OCI-LY1 (cell line): ENCODE measurements at regions not wholly inside any gene's neighbourhood (a gene's known extent, or its start where the extent isn't known, plus 50 kb on each side); places are given as distances from the start of the nearest gene placed in this dataset.

Source experiments
- H2AFZ ChIP-seq: fragments of 200-600 bp; sonication (generic), shearing (Covaris generic); 2 replicates; pipeline ENCODE4 v1.6.0; 2014; ENCODE audit warnings: antibody characterized with exemption, mild to moderate bottlenecking, low read length
- H3F3A ChIP-seq: fragments of 200-600 bp; sonication (generic), shearing (Covaris generic); 2 replicates; pipeline ENCODE4 v1.6.0; 2014; ENCODE audit warnings: mild to moderate bottlenecking, antibody characterized with exemption, low read length, moderate library complexity; ENCODE audit not compliant: insufficient read depth
- H3K27ac ChIP-seq: fragments of 200-600 bp; sonication (generic); 2 replicates; pipeline ENCODE4 v1.5.1; 2014; ENCODE audit warnings: low read length, mixed run types, mild to moderate bottlenecking, low read depth; ENCODE audit not compliant: poor library complexity, severe bottlenecking
- H3K27me3 ChIP-seq: fragments of 200-600 bp; sonication (generic); 2 replicates; pipeline ENCODE4 v1.6.0; 2014; ENCODE audit warnings: antibody characterized with exemption, mild to moderate bottlenecking, low read length, moderate library complexity; ENCODE audit not compliant: insufficient read depth
- H3K36me3 ChIP-seq: fragments of 200-600 bp; sonication (generic); 2 replicates; pipeline ENCODE4 v1.6.1; 2014; ENCODE audit warnings: mild to moderate bottlenecking, antibody characterized with exemption, low read length, moderate library complexity, mixed read lengths; ENCODE audit not compliant: insufficient read depth
- H3K4me1 ChIP-seq: fragments of 200-600 bp; sonication (generic); 2 replicates; pipeline ENCODE4 v1.5.1; 2014; ENCODE audit warnings: mild to moderate bottlenecking, low read length, moderate library complexity; ENCODE audit not compliant: insufficient read depth, severe bottlenecking
- H3K4me2 ChIP-seq: fragments of 200-600 bp; sonication (generic), shearing (Covaris generic); 2 replicates; pipeline ENCODE4 v1.6.1; 2014; ENCODE audit warnings: low read length
- H3K4me3 ChIP-seq: fragments of 200-600 bp; sonication (generic); 2 replicates; pipeline ENCODE4 v1.5.1; 2014; ENCODE audit warnings: low read length, low read depth, mild to moderate bottlenecking, mixed read lengths; ENCODE audit not compliant: poor library complexity, severe bottlenecking
- H3K79me2 ChIP-seq: fragments of 200-600 bp; shearing (Covaris generic); 2 replicates; pipeline ENCODE4 v1.6.1; 2016; ENCODE audit warnings: mixed run types, low read length, mixed read lengths; ENCODE audit not compliant: insufficient read depth
- H3K9ac ChIP-seq: fragments of 200-600 bp; sonication (generic), shearing (Covaris generic); 2 replicates; pipeline ENCODE4 v1.6.1; 2014; ENCODE audit warnings: mild to moderate bottlenecking, low read length, mixed read lengths
- H3K9me2 ChIP-seq: fragments of 200-600 bp; sonication (generic), shearing (Covaris generic); 2 replicates; pipeline ENCODE4 v1.6.1; 2014; ENCODE audit warnings: low read depth, mild to moderate bottlenecking, low read length, mixed read lengths
- H3K9me3 ChIP-seq: fragments of 200-600 bp; shearing (Covaris generic); 2 replicates; pipeline ENCODE4 v1.6.1; 2014; ENCODE audit warnings: low read length, mixed read lengths
- H4K20me1 ChIP-seq: fragments of 200-600 bp; sonication (generic), shearing (Covaris generic); 2 replicates; pipeline ENCODE4 v1.6.0; 2016; ENCODE audit warnings: mild to moderate bottlenecking, low read length; ENCODE audit not compliant: insufficient read depth
- CTCF ChIP-seq: fragments of 200-600 bp; sonication (generic), shearing (Covaris generic); IDR thresholded peaks from 2 replicates; pipeline ENCODE4 v1.5.1; 2017; ENCODE audit warnings: mild to moderate bottlenecking, antibody characterized with exemption, low read length, moderate library complexity, mixed read lengths
- EZH2 ChIP-seq: fragments of 200-600 bp; sonication (generic), shearing (Covaris generic); IDR thresholded peaks from 2 replicates; pipeline ENCODE4 v1.8.0; 2017; ENCODE audit warnings: borderline replicate concordance, mixed run types, mild to moderate bottlenecking, antibody characterized with exemption, low read length, moderate library complexity, mixed read lengths

GRCh38 chr6:91088515-91088914, 501.6 kb upstream of the MAP3K7 start:
- Histone ChIP-seq H3K9ac (no peak overlapping the region), H3K79me2 (no peaks in the 10 kb centered on the region), H3K27ac (no peak overlapping the region)

GRCh38 chr6:91087908-91088307, 501.0 kb upstream of the MAP3K7 start:
- Histone ChIP-seq H3F3A (no peaks in the 10 kb centered on the region), H3K9ac (no peak overlapping the region), H3K9me2 (no peaks in the 10 kb centered on the region), H3K27me3 (no peaks in the 10 kb centered on the region), H2AFZ (no peak overlapping the region), H4K20me1 (no peaks in the 10 kb centered on the region), H3K36me3 (no peaks in the 10 kb centered on the region), H3K4me2 (no peak overlapping the region), H3K27ac (no peak overlapping the region), H3K4me1 (no peaks in the 10 kb centered on the region), H3K4me3 (no peak overlapping the region), H3K9me3 (no peaks in the 10 kb centered on the region), H3K79me2 (no peaks in the 10 kb centered on the region)
- no peak for TF ChIP-seq EZH2
- TF ChIP-seq CTCF: no peak

More at GRCh38 chr6:91088515-91088914, 501.6 kb upstream of the MAP3K7 start:
- no peaks in the 10 kb centered on the region for H3K36me3 ChIP-seq
- TF ChIP-seq EZH2 (no peak), CTCF (no peak)
- H3K4me2 ChIP-seq: no peak overlapping the region
- no peaks in the 10 kb centered on the region for H3K4me1 ChIP-seq
- H2AFZ ChIP-seq: no peak overlapping the region
- H4K20me1 ChIP-seq: no peaks in the 10 kb centered on the region
- H3K9me3 ChIP-seq: no peaks in the 10 kb centered on the region
- H3K4me3 ChIP-seq: no peak overlapping the region
- H3F3A ChIP-seq: no peaks in the 10 kb centered on the region
- no peaks in the 10 kb centered on the region for H3K9me2 ChIP-seq
- no peaks in the 10 kb centered on the region for H3K27me3 ChIP-seq

GRCh38 chr6:91083211-91083610, 496.3 kb upstream of the MAP3K7 start:
- no peak overlapping the region for H3K4me2 ChIP-seq
- H3K27ac ChIP-seq: no peak overlapping the region
- H2AFZ ChIP-seq: no peak overlapping the region

More at GRCh38 chr6:91083211-91083610, 496.3 kb upstream of the MAP3K7 start:
- TF ChIP-seq EZH2 (no peak), CTCF (no peak)
- H3K79me2 ChIP-seq: no peaks in the 10 kb centered on the region
- H4K20me1 ChIP-seq: no peaks in the 10 kb centered on the region
- H3K36me3 ChIP-seq: no peaks in the 10 kb centered on the region
- no peaks in the 10 kb centered on the region for H3K9me2 ChIP-seq
- no peak overlapping the region for H3K4me3 ChIP-seq
- H3K4me1 ChIP-seq: no peaks in the 10 kb centered on the region
- no peaks in the 10 kb centered on the region for H3K9me3 ChIP-seq
- no peaks in the 10 kb centered on the region for H3F3A ChIP-seq
- H3K9ac ChIP-seq: no peak overlapping the region
- H3K27me3 ChIP-seq: no peaks in the 10 kb centered on the region
